SU-DHL-6 (cell line): ENCODE measurements at regions not wholly inside any gene's neighbourhood (a gene's known extent, or its start where the extent isn't known, plus 50 kb on each side); places are given as distances from the start of the nearest gene placed in this dataset.

Experiments
- CTCF ChIP-seq: fragments of 200-600 bp; sonication (generic); IDR thresholded peaks from one replicate; pipeline ENCODE4 v1.5.1; 2017; ENCODE audit warnings: antibody characterized with exemption, mild to moderate bottlenecking, low read length, moderate library complexity; ENCODE audit not compliant: insufficient read depth, poor library complexity, severe bottlenecking
- EZH2phosphoT487 ChIP-seq: fragments of 200-600 bp; sonication (generic), shearing (Covaris generic); conservative IDR thresholded peaks from 2 replicates; pipeline ENCODE4 v1.6.1; 2018; ENCODE audit warnings: mild to moderate bottlenecking, antibody characterized with exemption, low read length, moderate library complexity, mixed read lengths

GRCh38 chr7:89232-90019 lies 102.9 kb upstream of the FAM20C start:
- no peak for TF ChIP-seq CTCF
- no peak for TF ChIP-seq EZH2phosphoT487
